K562 (cell line): ENCODE measurements at regions not wholly inside any gene's neighbourhood (a gene's known extent, or its start where the extent isn't known, plus 50 kb on each side); places are given as distances from the start of the nearest gene placed in this dataset.

ENCODE experiments used
- ATAC-seq: fragments of 200-7000 bp; cut with Tn5 transposase; 3 replicates; pipeline ENCODE4 v1.9.1; 2020; ENCODE audit warnings: moderate library complexity
- BruUV-seq: library from RNA; stranded (reverse); fragments of 400-500 nt; replicated peaks from 2 replicates; lab custom pipeline; 2021; lab: Mats Ljungman, UMichigan
- CTCF ChIA-PET: fragments of 300-600 bp; formaldehyde crosslinking; extraction: SDS; loops from one replicate; lab custom pipeline; 2021; ENCODE audit warnings: low intra/inter-chr PET ratio; lab: Yijun Ruan, JAX
- POLR2A ChIA-PET: fragments of 300-600, 350-650 bp; sonication (Branson Sonifier 250); formaldehyde crosslinking; extraction: SDS; loops from one replicate; lab custom pipeline; 2021; ENCODE audit warnings: antibody characterized with exemption, inconsistent platforms; lab: Yijun Ruan, JAX
- DNase-seq, 4 experiments: peaks; one replicate each; pipeline versions ENCODE4 v3.0.0 to v3.0.0-alpha.2; 2011 to 2018; ENCODE audit warnings: low spot score in 3 of 4, mixed read lengths in 3 of 4; ENCODE audit errors: extremely low read depth in 1 of 4
- FAIRE-seq: peaks from 2 replicates; lab custom pipeline; 2011; peaks lifted over from hg19 to GRCh38; lab: Jason Lieb, UNC
- H2AFZ ChIP-seq: 2 replicates; pipeline ENCODE4 v1.6.0; 2011; ENCODE audit warnings: low read depth, low read length, control low read depth, inconsistent platforms
- H3K27ac ChIP-seq: fragments of 200-600 bp; 3 replicates; pipeline ENCODE4 v1.8.0; 2011; ENCODE audit warnings: low read depth, mild to moderate bottlenecking, control low read depth, inconsistent platforms, low read length, moderate library complexity, mixed read lengths; ENCODE audit errors: extremely low read depth
- H3K27me3 ChIP-seq, 2 experiments: fragments of 300-600 bp in 1 of 2; 2 replicates in 1 of 2; 3 replicates in 1 of 2; pipeline versions ENCODE4 v1.6.0 to v1.8.0; 2011; ENCODE audit warnings: inconsistent platforms in 2 of 2, low read length in 2 of 2, mild to moderate bottlenecking in 1 of 2, mixed read lengths in 1 of 2, moderate library complexity in 1 of 2; ENCODE audit not compliant: control insufficient read depth in 2 of 2, insufficient read depth in 2 of 2
- H3K36me3 ChIP-seq: fragments of 300-600 bp; 3 replicates; pipeline ENCODE4 v1.8.0; 2011; ENCODE audit warnings: mild to moderate bottlenecking, low read length, inconsistent platforms; ENCODE audit not compliant: control insufficient read depth, insufficient read depth
- H3K4me1 ChIP-seq, 2 experiments: fragments of 200-600 bp in 1 of 2; replicated peaks in 1 of 2; 2 replicates in 1 of 2; 3 replicates in 1 of 2; pipeline versions ENCODE4 v1.5.1 to v1.8.0; 2011; ENCODE audit warnings: inconsistent platforms in 2 of 2, low read length in 2 of 2, mild to moderate bottlenecking in 1 of 2, mixed read lengths in 1 of 2, moderate library complexity in 1 of 2; ENCODE audit not compliant: control insufficient read depth in 2 of 2, insufficient read depth in 2 of 2
- H3K4me2 ChIP-seq: 2 replicates; pipeline ENCODE4 v1.6.1; 2011; ENCODE audit warnings: low read length, control low read depth, inconsistent platforms, mixed read lengths; ENCODE audit not compliant: insufficient read depth
- H3K4me3 ChIP-seq: fragments of 200-600 bp; sonication (generic), shearing (Covaris generic); 2 replicates; pipeline ENCODE4 v1.5.1; 2016; ENCODE audit warnings: control low read depth, inconsistent platforms
- H3K79me2 ChIP-seq: fragments of 200-600 bp; 3 replicates; pipeline ENCODE4 v1.8.0; 2011; ENCODE audit warnings: low read length, inconsistent platforms; ENCODE audit not compliant: control insufficient read depth, insufficient read depth
- H3K9ac ChIP-seq, 2 experiments: 2 replicates each; pipeline versions ENCODE4 v1.6.0 to v1.6.1; 2011; ENCODE audit warnings: low read depth in 2 of 2, low read length in 2 of 2, control low read depth in 1 of 2, inconsistent platforms in 1 of 2, mild to moderate bottlenecking in 1 of 2, mixed read lengths in 1 of 2; ENCODE audit not compliant: insufficient read depth in 1 of 2
- H3K9me1 ChIP-seq: one replicate; pipeline ENCODE4 v1.6.0; 2011; ENCODE audit warnings: inconsistent platforms, mild to moderate bottlenecking, low read length, moderate library complexity; ENCODE audit not compliant: control insufficient read depth, insufficient read depth
- H3K9me3 ChIP-seq: replicated peaks from 2 replicates; pipeline ENCODE4 v1.5.1; 2011; ENCODE audit warnings: low read depth, low read length, inconsistent platforms; ENCODE audit not compliant: control insufficient read depth, insufficient read depth
- H4K20me1 ChIP-seq: replicated peaks from 2 replicates; pipeline ENCODE4 v1.6.1; 2011; ENCODE audit warnings: low read length, inconsistent platforms, mixed read lengths; ENCODE audit not compliant: control insufficient read depth, insufficient read depth
- KLF10 ChIP-seq: fragments of 250-450 bp; sonication (Bioruptor Pico); IDR thresholded peaks from 2 replicates; pipeline ENCODE4 v1.6.1; 2021; ENCODE audit warnings: matching md5 sums
- SAFB ChIP-seq: fragments of 200-400 bp; formaldehyde crosslinking; IDR thresholded peaks from 2 replicates; pipeline ENCODE4 v1.6.1; 2017; ENCODE audit warnings: low read depth, low read length, borderline replicate concordance
- SAFB2 ChIP-seq: fragments of 200-400 bp; formaldehyde crosslinking; IDR thresholded peaks from 2 replicates; pipeline ENCODE4 v1.6.1; 2018; ENCODE audit warnings: borderline replicate concordance, low read length, low read depth, moderate library complexity; ENCODE audit not compliant: severe bottlenecking
- TBL1XR1 ChIP-seq, 2 experiments: IDR thresholded peaks; 2 replicates each; pipeline ENCODE4 v1.6.1; 2012; ENCODE audit warnings: improper control_type of control experiment in 2 of 2, low read length in 2 of 2, mild to moderate bottlenecking in 1 of 2
- WGBS: fragments of 100-300 bp; shearing (Covaris generic); methylation state at CpG from one replicate; pipeline ENCODE4 v1.1.6; 2016; ENCODE audit warnings: low coverage, mixed read lengths; ENCODE audit not compliant: insufficient coverage; ENCODE audit errors: missing lambda C conversion rate; 5-methylcytosine and 5-hydroxymethylcytosine counted together
- in situ Hi-C: fragments of 300-500 bp; cut with MboI; formaldehyde crosslinking; loops from 4 replicates; pipeline ENCODE4 v1.15.0; 2018; ENCODE audit warnings: inconsistent platforms, mixed read lengths
- intact Hi-C: fragments of 100-400 bp; cut with micrococcal nuclease; formaldehyde crosslinking; loops from 2 replicates; pipeline ENCODE4 v1.14.2; 2022
- TF ChIP-seq, protein P1 (sequence below): fragments of 450-650 bp; conservative IDR thresholded peaks from 2 replicates; pipeline ENCODE4 v1.6.1; 2016; ENCODE audit warnings: missing genetic modification characterization, low read depth, mild to moderate bottlenecking, missing compliant biosample characterization, moderate library complexity

DNA sequence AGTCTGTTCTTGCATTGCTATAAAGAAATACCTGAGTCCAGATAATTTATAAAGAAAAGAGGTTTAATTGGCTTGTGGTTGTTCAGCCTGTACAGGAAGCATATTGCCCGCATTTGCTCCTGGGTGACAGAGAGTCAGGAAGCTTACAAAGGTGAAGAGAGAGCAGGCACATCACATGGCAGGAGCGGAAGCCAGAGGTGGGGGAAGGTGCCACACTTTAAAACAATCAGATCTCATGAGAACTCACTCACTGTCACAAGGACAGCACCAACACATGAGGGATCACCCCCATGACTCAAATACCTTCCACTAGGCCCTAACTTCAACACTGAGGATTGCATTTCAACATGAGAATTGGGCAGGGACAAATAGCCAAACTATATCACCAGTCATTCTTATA lies 124.8 kb upstream of the COL5A2 start:
- CTCF ChIA-PET: no interaction called here
- in situ Hi-C loops: no loop called here
- WGBS: 14% methylated on average over 2 of the region's 2 CpGs

DNA sequence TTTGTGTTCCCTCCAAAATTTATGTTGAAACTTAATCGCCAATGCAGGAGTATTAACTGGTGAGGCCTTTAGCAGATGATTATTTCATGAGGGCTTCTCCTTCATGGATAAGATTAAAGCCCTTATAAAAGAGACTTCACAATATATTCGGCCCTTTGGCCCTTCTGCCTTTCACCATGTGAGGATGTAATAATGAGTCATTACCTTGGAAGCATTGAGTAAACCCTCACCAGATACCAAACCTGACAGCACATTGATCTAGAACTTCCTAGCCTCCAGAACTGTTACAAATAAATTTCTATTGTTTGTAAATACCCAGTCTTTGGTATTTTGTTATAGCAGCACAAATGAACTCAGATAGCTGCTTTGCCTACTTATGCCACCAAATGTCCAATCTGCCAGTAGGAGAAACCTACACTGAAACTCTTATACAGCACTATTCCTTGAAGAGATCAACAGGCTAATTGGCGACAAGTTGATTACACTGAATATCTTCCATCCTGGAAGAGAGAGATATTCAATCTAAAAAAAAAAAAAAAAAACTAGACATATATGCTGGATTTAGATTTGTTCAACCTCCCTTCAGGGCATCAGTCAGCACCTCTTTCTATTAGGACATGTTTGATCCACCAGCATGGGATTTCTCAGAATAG lies 125.9 kb upstream of the COL5A2 start:
- no peak for DNase-seq
- in situ Hi-C loops: no loop called here
- ATAC-seq: no peak
- Histone ChIP-seq H3K9me1 (no peaks in the 10 kb centered on the region), H3K9ac (no peak overlapping the region), H3K4me3 (no peak overlapping the region), H3K27ac (no peak overlapping the region), H4K20me1 (no peaks in the 10 kb centered on the region), H3K36me3 (no peaks in the 10 kb centered on the region), H2AFZ (no peak overlapping the region), H3K9me3 (no peaks in the 10 kb centered on the region), H3K79me2 (no peaks in the 10 kb centered on the region), H3K27me3 (no peaks in the 10 kb centered on the region), H3K4me2 (no peak overlapping the region), H3K4me1 (no peaks in the 10 kb centered on the region)
- FAIRE-seq: no peak
- CTCF ChIA-PET: no interaction called here
- intact Hi-C loops: loop anchor here (10.0 kb wide), 1 partner anchor 109 kb away; no protein-coding TSS in a partner anchor
- 12% methylated on average over 3 of the region's 3 CpGs for WGBS
- TF ChIP-seq TBL1XR1 (IDR thresholded peaks at IDR 0.05; ENCODE audit: low read length in 2 of 2): no peak
- TF ChIP-seq, protein P1, sequence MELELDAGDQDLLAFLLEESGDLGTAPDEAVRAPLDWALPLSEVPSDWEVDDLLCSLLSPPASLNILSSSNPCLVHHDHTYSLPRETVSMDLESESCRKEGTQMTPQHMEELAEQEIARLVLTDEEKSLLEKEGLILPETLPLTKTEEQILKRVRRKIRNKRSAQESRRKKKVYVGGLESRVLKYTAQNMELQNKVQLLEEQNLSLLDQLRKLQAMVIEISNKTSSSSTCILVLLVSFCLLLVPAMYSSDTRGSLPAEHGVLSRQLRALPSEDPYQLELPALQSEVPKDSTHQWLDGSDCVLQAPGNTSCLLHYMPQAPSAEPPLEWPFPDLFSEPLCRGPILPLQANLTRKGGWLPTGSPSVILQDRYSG (tag): no peak
- TF ChIP-seq KLF10 (CRISPR knock-in tag): no peak
- POLR2A ChIA-PET: interaction anchor here (0.8 kb wide), 1 partner anchor 73 kb away, joined by 3 read pairs; no protein-coding TSS in a partner anchor
- no TSS peak for BruUV-seq

More for the DNA sequence above, 124.8 kb upstream of the COL5A2 start:
- Histone ChIP-seq H3K4me3 (no peak overlapping the region), H3K9me3 (no peaks in the 10 kb centered on the region), H4K20me1 (no peaks in the 10 kb centered on the region), H3K79me2 (no peaks in the 10 kb centered on the region), H2AFZ (no peak overlapping the region), H3K36me3 (no peaks in the 10 kb centered on the region), H3K27ac (no peak overlapping the region), H3K27me3 (no peaks in the 10 kb centered on the region), H3K9me1 (no peaks in the 10 kb centered on the region), H3K9ac (no peak overlapping the region), H3K4me1 (no peaks in the 10 kb centered on the region), H3K4me2 (no peak overlapping the region)
- DNase-seq: no peak
- TF ChIP-seq SAFB (no peak), SAFB2 (no peak)
- no TSS peak for BruUV-seq
- intact Hi-C loops: loop anchor here (10.0 kb wide), 1 partner anchor 110 kb away; no protein-coding TSS in a partner anchor
- POLR2A ChIA-PET: interaction anchor here (1.2 kb wide), 1 partner anchor 11 kb away, joined by 3 read pairs; no protein-coding TSS in a partner anchor
- no peak for FAIRE-seq
- no peak for ATAC-seq
